ENCODE measurements at regions not wholly inside any gene's neighbourhood (a gene's known extent, or its start where the extent isn't known, plus 50 kb on each side); places are given as distances from the start of the nearest gene placed in this dataset.

DNA sequence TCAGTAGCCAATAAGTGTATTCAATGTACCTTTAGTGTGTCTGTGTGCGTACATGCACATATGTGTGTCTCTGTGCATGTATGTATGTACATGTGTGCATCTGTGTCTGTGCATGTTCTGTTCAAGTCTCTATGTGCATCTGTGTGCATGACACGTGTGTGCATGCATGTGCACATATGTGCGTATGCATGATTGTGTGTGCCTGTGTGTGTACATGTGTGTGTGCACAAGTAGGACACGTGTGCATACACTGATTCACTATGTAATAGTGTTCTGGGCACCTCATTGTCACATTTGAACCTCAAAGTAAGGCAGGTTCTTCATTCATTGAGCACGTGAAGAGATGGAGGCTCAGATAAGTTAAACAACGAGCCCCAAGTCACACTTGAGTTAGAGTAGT lies 142.6 kb upstream of the COPS8 start:
- DNase-seq (ENCODE audit: extremely low spot score, unreplicated experiment) = peak; percentile 19
- Mint-ChIP-seq H3K4me3 (ENCODE audit: unreplicated experiment) (no peak overlapping the region), H3K36me3 (ENCODE audit: unreplicated experiment) (no peaks in the 10 kb centered on the region), H3K4me1 (ENCODE audit: unreplicated experiment) (no peaks in the 10 kb centered on the region), H3K9me3 (ENCODE audit: unreplicated experiment) (no peaks in the 10 kb centered on the region), H3K27me3 (ENCODE audit: unreplicated experiment) (peaks cover 32% of the 10 kb centered on the region), H3K27ac (ENCODE audit: unreplicated experiment) (no peak overlapping the region)
- no peak for TF ChIP-seq CTCF (IDR thresholded peaks at IDR 0.05)

DNA sequence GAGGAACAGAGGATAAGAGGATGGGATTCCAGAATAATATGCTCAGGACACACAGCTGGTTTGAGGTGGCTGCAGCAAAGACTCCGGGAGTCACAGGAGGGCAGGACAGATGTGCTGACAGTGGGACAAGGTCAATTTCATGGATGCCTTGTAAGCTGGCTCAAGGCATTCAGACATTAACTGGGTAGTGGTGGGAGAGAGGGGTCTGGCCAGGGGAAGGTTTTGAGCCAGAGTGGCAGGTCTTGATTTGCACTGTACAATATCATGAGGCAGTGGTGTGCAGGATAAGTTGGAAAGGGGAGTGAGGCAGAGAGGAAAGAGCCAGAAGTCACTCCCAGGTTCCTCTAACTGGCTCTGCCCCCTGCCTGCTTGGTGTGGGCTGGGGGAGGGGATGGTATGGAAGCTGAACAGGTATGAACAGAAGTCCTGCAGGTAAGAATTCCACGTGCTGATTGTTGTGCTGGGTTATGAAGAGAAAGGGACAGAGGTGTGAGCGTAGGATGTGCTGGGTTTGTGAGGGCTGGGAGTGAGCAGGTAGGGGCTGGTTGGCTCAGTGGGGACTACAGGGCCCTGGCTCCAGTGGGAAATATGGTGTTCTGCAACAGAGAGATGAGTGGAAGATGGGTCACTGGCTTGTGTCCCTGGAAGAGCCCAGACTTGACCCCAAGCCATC lies 141.7 kb upstream of the COPS8 start:
- no peaks in the 10 kb centered on the region for H3K9me3 Mint-ChIP-seq (ENCODE audit: unreplicated experiment)
- H3K27me3 Mint-ChIP-seq (ENCODE audit: unreplicated experiment) = peaks cover 29% of the 10 kb centered on the region
- H3K36me3 Mint-ChIP-seq (ENCODE audit: unreplicated experiment) = no peaks in the 10 kb centered on the region
- no peak for TF ChIP-seq CTCF (IDR thresholded peaks at IDR 0.05)
- no peak overlapping the region for H3K27ac Mint-ChIP-seq (ENCODE audit: unreplicated experiment)
- no peaks in the 10 kb centered on the region for H3K4me1 Mint-ChIP-seq (ENCODE audit: unreplicated experiment)
- no peak overlapping the region for H3K4me3 Mint-ChIP-seq (ENCODE audit: unreplicated experiment)
- DNase-seq (ENCODE audit: extremely low spot score, unreplicated experiment) = peak; percentile 62

DNA sequence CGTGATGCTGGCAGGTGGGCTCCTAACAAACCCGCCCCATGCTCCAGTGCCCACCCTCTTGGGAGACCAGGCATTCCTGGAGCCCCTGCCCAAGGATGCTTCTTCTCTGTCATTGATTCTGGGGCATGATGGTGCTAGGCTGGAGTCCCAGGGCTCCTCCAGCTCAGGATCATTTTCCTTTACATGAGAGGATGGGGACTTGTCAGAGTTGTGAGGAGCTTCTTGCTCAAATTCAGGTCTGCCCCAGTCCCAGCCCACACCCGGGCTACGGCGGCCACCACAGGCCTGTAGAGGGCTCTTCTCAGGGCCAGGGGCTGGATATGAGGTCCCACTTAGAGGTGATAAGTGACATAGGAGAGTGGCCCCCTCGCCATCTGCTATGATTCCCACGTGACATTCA lies 141.1 kb upstream of the COPS8 start:
- no peaks in the 10 kb centered on the region for H3K9me3 Mint-ChIP-seq (ENCODE audit: unreplicated experiment)

GRCh38 chr2:236945431-236946016 lies 140.2 kb upstream of the COPS8 start:
- peak; percentile 15 for DNase-seq (ENCODE audit: extremely low spot score, unreplicated experiment)
- Mint-ChIP-seq H3K4me1 (ENCODE audit: unreplicated experiment) (no peaks in the 10 kb centered on the region), H3K27me3 (ENCODE audit: unreplicated experiment) (peaks cover 29% of the 10 kb centered on the region), H3K4me3 (ENCODE audit: unreplicated experiment) (no peak overlapping the region), H3K9me3 (ENCODE audit: unreplicated experiment) (no peaks in the 10 kb centered on the region), H3K36me3 (ENCODE audit: unreplicated experiment) (no peaks in the 10 kb centered on the region), H3K27ac (ENCODE audit: unreplicated experiment) (no peak overlapping the region)
- TF ChIP-seq CTCF (IDR thresholded peaks at IDR 0.05) = no peak

More for the DNA sequence above, 141.1 kb upstream of the COPS8 start:
- Mint-ChIP-seq H3K27ac (ENCODE audit: unreplicated experiment) (no peak overlapping the region), H3K36me3 (ENCODE audit: unreplicated experiment) (no peaks in the 10 kb centered on the region), H3K27me3 (ENCODE audit: unreplicated experiment) (peaks cover 26% of the 10 kb centered on the region), H3K4me3 (ENCODE audit: unreplicated experiment) (no peak overlapping the region), H3K4me1 (ENCODE audit: unreplicated experiment) (no peaks in the 10 kb centered on the region)
- TF ChIP-seq CTCF (IDR thresholded peaks at IDR 0.05) = no peak
- peak; percentile 62 for DNase-seq (ENCODE audit: extremely low spot score, unreplicated experiment)

- H3K9me3 Mint-ChIP-seq (ENCODE audit: unreplicated experiment) = no peaks in the 10 kb centered on the region
- no peak overlapping the region for H3K27ac Mint-ChIP-seq (ENCODE audit: unreplicated experiment)
- peaks cover 27% of the 10 kb centered on the region for H3K27me3 Mint-ChIP-seq (ENCODE audit: unreplicated experiment)
- no peak for TF ChIP-seq CTCF (IDR thresholded peaks at IDR 0.05)
- DNase-seq (ENCODE audit: extremely low spot score, unreplicated experiment) = peak; percentile 15
- peaks cover 2% of the 10 kb centered on the region for H3K36me3 Mint-ChIP-seq (ENCODE audit: unreplicated experiment)
- H3K4me1 Mint-ChIP-seq (ENCODE audit: unreplicated experiment) = no peaks in the 10 kb centered on the region
- H3K4me3 Mint-ChIP-seq (ENCODE audit: unreplicated experiment) = no peak overlapping the region
These were observed 138.8 kb upstream of the COPS8 start for GRCh38 chr2:236946871-236947270.

Measured in osteocyte (in vitro differentiated cells).